ENCODE measurements at regions not wholly inside any gene's neighbourhood (a gene's known extent, or its start where the extent isn't known, plus 50 kb on each side); places are given as distances from the start of the nearest gene placed in this dataset.

DNA sequence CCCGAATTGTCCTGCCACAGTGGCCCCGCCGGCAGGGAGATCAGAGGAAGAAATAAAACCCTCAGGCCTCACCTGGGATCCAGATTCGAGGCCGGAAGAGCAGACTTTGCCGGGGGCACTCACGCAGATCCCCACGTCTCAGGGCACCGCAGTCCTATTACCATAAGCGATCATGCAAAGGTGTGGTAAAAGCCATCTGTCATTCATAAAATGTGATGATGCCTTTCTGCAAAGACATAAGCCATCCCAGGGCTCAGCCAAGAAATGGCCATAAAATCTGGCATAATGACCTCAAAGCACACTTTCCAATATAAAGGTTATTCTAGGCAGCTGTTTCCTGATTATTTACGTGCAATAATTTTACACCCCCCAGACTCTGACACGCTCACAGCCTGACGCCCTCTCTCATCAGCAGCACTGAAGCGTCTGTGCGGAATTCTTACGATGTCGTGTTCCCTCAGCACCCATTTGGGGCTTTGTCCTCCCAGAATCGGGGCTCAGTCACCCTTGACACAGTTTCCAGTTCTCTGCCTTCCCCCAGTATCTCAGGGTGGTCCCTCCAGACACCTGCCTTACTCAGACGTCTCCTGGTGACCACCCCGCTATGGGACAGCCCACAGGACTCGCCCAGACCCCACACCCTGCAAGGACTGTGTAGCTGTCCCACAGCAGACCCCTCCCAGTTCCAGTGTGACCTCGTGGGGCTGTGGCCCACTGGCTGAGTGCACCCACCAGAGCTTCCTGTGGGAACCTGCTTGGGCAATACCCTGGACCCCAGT lies 74.3 kb upstream of the FAM20C start:
- TF ChIP-seq CTCF (IDR thresholded peaks at IDR 0.05; ENCODE audit: low read depth, low read length) (no peak), MYC (IDR thresholded peaks at IDR 0.05; ENCODE audit: low read depth, low read length) (no peak), POLR2A (IDR thresholded peaks at IDR 0.05; ENCODE audit: extremely low read depth, insufficient read length) (no peak)

Measured in NB4 (cell line).